ENCODE measurements at regions not wholly inside any gene's neighbourhood (a gene's known extent, or its start where the extent isn't known, plus 50 kb on each side); places are given as distances from the start of the nearest gene placed in this dataset.

DNA sequence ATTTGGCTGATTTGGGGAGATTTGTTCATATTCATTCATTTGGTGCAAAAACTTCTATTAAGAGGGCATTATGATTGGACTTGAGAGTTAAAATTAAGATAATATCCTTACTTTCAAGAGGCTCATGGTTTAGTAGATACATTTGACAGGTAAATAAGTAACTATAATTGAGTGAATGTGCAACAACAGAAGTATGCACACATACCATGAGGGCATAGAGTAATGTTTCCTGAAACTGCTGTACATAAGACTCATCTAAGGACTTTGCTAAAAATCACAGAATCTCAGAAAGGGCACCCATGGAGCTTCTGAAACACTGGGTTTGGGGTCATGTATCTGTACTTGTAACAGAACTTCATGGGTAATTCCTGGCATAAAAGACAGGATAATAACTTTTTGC, 70.1 kb upstream of the PPP2R2B start:
- TF ChIP-seq CTCF (IDR thresholded peaks at IDR 0.05; ENCODE audit: low read depth, low read length, missing input control) (no peak), SP1 (IDR thresholded peaks at IDR 0.05) (no peak), TAF1 (conservative IDR thresholded peaks at IDR 0.05) (no peak), GABPA (IDR thresholded peaks at IDR 0.05 in 1 of 2, conservative IDR thresholded peaks at IDR 0.05 in 1 of 2) (no peak), RAD21 (IDR thresholded peaks at IDR 0.05) (no peak), ZBTB33 (IDR thresholded peaks at IDR 0.05) (no peak), JUND (IDR thresholded peaks at IDR 0.05) (no peak)
- TF ChIP-seq, protein P1, sequence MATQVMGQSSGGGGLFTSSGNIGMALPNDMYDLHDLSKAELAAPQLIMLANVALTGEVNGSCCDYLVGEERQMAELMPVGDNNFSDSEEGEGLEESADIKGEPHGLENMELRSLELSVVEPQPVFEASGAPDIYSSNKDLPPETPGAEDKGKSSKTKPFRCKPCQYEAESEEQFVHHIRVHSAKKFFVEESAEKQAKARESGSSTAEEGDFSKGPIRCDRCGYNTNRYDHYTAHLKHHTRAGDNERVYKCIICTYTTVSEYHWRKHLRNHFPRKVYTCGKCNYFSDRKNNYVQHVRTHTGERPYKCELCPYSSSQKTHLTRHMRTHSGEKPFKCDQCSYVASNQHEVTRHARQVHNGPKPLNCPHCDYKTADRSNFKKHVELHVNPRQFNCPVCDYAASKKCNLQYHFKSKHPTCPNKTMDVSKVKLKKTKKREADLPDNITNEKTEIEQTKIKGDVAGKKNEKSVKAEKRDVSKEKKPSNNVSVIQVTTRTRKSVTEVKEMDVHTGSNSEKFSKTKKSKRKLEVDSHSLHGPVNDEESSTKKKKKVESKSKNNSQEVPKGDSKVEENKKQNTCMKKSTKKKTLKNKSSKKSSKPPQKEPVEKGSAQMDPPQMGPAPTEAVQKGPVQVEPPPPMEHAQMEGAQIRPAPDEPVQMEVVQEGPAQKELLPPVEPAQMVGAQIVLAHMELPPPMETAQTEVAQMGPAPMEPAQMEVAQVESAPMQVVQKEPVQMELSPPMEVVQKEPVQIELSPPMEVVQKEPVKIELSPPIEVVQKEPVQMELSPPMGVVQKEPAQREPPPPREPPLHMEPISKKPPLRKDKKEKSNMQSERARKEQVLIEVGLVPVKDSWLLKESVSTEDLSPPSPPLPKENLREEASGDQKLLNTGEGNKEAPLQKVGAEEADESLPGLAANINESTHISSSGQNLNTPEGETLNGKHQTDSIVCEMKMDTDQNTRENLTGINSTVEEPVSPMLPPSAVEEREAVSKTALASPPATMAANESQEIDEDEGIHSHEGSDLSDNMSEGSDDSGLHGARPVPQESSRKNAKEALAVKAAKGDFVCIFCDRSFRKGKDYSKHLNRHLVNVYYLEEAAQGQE (IDR thresholded peaks at IDR 0.05), result no peak
- TF ChIP-seq, protein P2, sequence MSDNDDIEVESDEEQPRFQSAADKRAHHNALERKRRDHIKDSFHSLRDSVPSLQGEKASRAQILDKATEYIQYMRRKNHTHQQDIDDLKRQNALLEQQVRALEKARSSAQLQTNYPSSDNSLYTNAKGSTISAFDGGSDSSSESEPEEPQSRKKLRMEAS (IDR thresholded peaks at IDR 0.05), result no peak
